HEK293 (cell line): ENCODE measurements at regions not wholly inside any gene's neighbourhood (a gene's known extent, or its start where the extent isn't known, plus 50 kb on each side); places are given as distances from the start of the nearest gene placed in this dataset.

Experiments used
- FEZF1 ChIP-seq: fragments of 450-650 bp; formaldehyde crosslinking; IDR thresholded peaks from 2 replicates; pipeline ENCODE4 v1.5.1; 2016; ENCODE audit warnings: missing biosample characterization, missing genetic modification characterization
- HOXC10 ChIP-seq: sonication (generic); formaldehyde crosslinking; IDR thresholded peaks from 2 replicates; pipeline ENCODE4 v1.8.1; 2023; ENCODE audit warnings: mild to moderate bottlenecking, missing genetic modification reagents
- MZF1 ChIP-seq: fragments of 450-650 bp; formaldehyde crosslinking; IDR thresholded peaks from 2 replicates; pipeline ENCODE4 v1.5.1; 2017; ENCODE audit warnings: missing biosample characterization, missing genetic modification characterization, borderline replicate concordance
- TCF7L2 ChIP-seq: IDR thresholded peaks from 2 replicates; pipeline ENCODE4 v1.6.1; 2011; ENCODE audit warnings: low read depth, mild to moderate bottlenecking, inconsistent platforms, low read length, moderate library complexity, borderline replicate concordance
- ZBTB7A ChIP-seq: fragments of 450-650 bp; formaldehyde crosslinking; IDR thresholded peaks from 2 replicates; pipeline ENCODE4 v1.5.1; 2016; ENCODE audit warnings: low read depth, missing biosample characterization, missing genetic modification characterization
- ZNF155 ChIP-seq: fragments of 450-650 bp; formaldehyde crosslinking; IDR thresholded peaks from 2 replicates; pipeline ENCODE4 v1.5.1; 2016; ENCODE audit warnings: missing biosample characterization, missing genetic modification characterization
- ZNF335 ChIP-seq: fragments of 450-650 bp; formaldehyde crosslinking; conservative IDR thresholded peaks from 2 replicates; pipeline ENCODE4 v1.5.1; 2016; ENCODE audit warnings: missing biosample characterization, missing genetic modification characterization
- ZNF37A ChIP-seq: fragments of 450-650 bp; IDR thresholded peaks from 2 replicates; pipeline ENCODE4 v1.5.1; 2018; ENCODE audit warnings: missing biosample characterization, missing genetic modification characterization
- ZNF391 ChIP-seq: fragments of 450-650 bp; formaldehyde crosslinking; IDR thresholded peaks from 2 replicates; pipeline ENCODE4 v1.5.1; 2016; ENCODE audit warnings: low read depth, missing biosample characterization, missing genetic modification characterization, borderline replicate concordance
- ZNF423 ChIP-seq: fragments of 450-650 bp; formaldehyde crosslinking; IDR thresholded peaks from 2 replicates; pipeline ENCODE4 v1.5.1; 2016; ENCODE audit warnings: missing biosample characterization, missing genetic modification characterization
- ZNF48 ChIP-seq: fragments of 450-650 bp; formaldehyde crosslinking; IDR thresholded peaks from 2 replicates; pipeline ENCODE4 v1.5.1; 2016; ENCODE audit warnings: missing biosample characterization, missing genetic modification characterization
- ZNF530 ChIP-seq: fragments of 450-650 bp; formaldehyde crosslinking; IDR thresholded peaks from 2 replicates; pipeline ENCODE4 v1.5.1; 2016; ENCODE audit warnings: low read depth, missing biosample characterization, missing genetic modification characterization
- ZNF544 ChIP-seq: fragments of 450-650 bp; formaldehyde crosslinking; IDR thresholded peaks from 2 replicates; pipeline ENCODE4 v1.5.0; 2017; ENCODE audit warnings: missing biosample characterization, missing genetic modification characterization
- ZNF621 ChIP-seq: fragments of 450-650 bp; formaldehyde crosslinking; IDR thresholded peaks from 2 replicates; pipeline ENCODE4 v1.5.1; 2017; ENCODE audit warnings: missing biosample characterization, missing genetic modification characterization
- ZNF701 ChIP-seq: fragments of 450-650 bp; formaldehyde crosslinking; IDR thresholded peaks from 2 replicates; pipeline ENCODE4 v1.5.1; 2016; ENCODE audit warnings: missing biosample characterization, missing genetic modification characterization
- ZNF76 ChIP-seq: fragments of 450-650 bp; formaldehyde crosslinking; IDR thresholded peaks from 2 replicates; pipeline ENCODE4; 2016; ENCODE audit warnings: low read depth, missing biosample characterization, missing genetic modification characterization, borderline replicate concordance
- ZNF777 ChIP-seq: fragments of 450-650 bp; formaldehyde crosslinking; IDR thresholded peaks from 2 replicates; pipeline ENCODE4 v1.5.1; 2017; ENCODE audit warnings: missing biosample characterization, missing genetic modification characterization, borderline replicate concordance
- ZSCAN23 ChIP-seq: fragments of 450-650 bp; formaldehyde crosslinking; IDR thresholded peaks from 2 replicates; pipeline ENCODE4 v1.5.1; 2016; ENCODE audit warnings: missing biosample characterization, missing genetic modification characterization
- TF ChIP-seq, protein P1 (sequence below): fragments of 450-650 bp; formaldehyde crosslinking; IDR thresholded peaks from 2 replicates; pipeline ENCODE4 v1.5.1; 2016; ENCODE audit warnings: missing biosample characterization, missing genetic modification characterization, borderline replicate concordance
- TF ChIP-seq, protein P2 (sequence below): fragments of 450-650 bp; formaldehyde crosslinking; conservative IDR thresholded peaks from 2 replicates; pipeline ENCODE4 v1.5.1; 2016; ENCODE audit warnings: low read depth, missing biosample characterization, missing genetic modification characterization
- TF ChIP-seq, protein P3 (sequence below): fragments of 450-650 bp; formaldehyde crosslinking; IDR thresholded peaks from 2 replicates; pipeline ENCODE4 v1.5.1; 2017; ENCODE audit warnings: missing biosample characterization, missing genetic modification characterization
- TF ChIP-seq, protein P4 (sequence below): fragments of 450-650 bp; formaldehyde crosslinking; IDR thresholded peaks from 2 replicates; pipeline ENCODE4 v1.5.1; 2016; ENCODE audit warnings: missing biosample characterization, missing genetic modification characterization
- TF ChIP-seq, protein P5 (sequence below): fragments of 450-650 bp; formaldehyde crosslinking; IDR thresholded peaks from 2 replicates; pipeline ENCODE4 v1.5.1; 2016; ENCODE audit warnings: missing biosample characterization, missing genetic modification characterization
- TF ChIP-seq, protein P6 (sequence below): fragments of 450-650 bp; formaldehyde crosslinking; IDR thresholded peaks from 2 replicates; pipeline ENCODE4 v1.5.1; 2016; ENCODE audit warnings: missing biosample characterization, missing genetic modification characterization

DNA sequence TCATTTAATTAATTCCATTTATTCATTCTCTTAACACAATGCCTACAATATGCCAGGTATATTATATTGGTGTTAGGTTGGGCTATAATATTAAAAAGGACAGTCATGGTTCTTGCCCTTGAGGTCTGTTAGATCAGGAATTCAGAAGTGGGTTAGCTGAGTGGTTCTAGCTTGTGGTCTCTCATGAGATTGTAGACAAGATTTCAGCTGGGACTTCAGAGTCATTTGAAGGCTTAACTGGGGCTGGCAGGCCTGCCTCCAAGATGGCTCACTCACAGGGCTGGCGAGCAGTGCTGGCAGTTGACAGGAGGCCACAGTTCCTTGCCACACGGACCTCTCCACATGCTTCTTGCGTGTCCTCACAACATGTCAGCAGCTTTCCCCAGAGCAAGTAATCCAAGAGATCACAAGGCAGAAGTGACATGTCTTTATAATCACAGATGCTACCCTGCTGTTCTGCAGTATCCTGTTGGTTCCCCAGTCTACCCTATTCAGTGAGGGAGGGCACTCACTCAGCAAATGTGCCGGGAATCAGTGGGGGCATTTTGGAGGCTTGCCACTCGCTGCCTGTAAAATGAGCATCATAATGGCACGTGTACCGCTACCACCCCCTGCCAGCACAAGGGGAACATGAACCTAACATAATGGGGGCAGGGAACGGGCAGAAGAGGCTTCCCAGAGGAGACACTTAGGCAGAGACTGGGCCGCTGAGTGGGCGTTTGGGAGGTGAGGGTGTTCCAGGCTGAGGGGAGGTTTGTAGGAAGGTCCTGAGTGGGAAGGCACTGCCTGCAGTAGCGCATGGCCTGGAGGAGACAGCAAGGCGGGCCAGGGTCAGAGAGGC is 70.0 kb downstream of the EXOSC2 start (continued):
- no peak for TF ChIP-seq ZNF391
- no peak for TF ChIP-seq ZNF155
- TF ChIP-seq, protein P1, sequence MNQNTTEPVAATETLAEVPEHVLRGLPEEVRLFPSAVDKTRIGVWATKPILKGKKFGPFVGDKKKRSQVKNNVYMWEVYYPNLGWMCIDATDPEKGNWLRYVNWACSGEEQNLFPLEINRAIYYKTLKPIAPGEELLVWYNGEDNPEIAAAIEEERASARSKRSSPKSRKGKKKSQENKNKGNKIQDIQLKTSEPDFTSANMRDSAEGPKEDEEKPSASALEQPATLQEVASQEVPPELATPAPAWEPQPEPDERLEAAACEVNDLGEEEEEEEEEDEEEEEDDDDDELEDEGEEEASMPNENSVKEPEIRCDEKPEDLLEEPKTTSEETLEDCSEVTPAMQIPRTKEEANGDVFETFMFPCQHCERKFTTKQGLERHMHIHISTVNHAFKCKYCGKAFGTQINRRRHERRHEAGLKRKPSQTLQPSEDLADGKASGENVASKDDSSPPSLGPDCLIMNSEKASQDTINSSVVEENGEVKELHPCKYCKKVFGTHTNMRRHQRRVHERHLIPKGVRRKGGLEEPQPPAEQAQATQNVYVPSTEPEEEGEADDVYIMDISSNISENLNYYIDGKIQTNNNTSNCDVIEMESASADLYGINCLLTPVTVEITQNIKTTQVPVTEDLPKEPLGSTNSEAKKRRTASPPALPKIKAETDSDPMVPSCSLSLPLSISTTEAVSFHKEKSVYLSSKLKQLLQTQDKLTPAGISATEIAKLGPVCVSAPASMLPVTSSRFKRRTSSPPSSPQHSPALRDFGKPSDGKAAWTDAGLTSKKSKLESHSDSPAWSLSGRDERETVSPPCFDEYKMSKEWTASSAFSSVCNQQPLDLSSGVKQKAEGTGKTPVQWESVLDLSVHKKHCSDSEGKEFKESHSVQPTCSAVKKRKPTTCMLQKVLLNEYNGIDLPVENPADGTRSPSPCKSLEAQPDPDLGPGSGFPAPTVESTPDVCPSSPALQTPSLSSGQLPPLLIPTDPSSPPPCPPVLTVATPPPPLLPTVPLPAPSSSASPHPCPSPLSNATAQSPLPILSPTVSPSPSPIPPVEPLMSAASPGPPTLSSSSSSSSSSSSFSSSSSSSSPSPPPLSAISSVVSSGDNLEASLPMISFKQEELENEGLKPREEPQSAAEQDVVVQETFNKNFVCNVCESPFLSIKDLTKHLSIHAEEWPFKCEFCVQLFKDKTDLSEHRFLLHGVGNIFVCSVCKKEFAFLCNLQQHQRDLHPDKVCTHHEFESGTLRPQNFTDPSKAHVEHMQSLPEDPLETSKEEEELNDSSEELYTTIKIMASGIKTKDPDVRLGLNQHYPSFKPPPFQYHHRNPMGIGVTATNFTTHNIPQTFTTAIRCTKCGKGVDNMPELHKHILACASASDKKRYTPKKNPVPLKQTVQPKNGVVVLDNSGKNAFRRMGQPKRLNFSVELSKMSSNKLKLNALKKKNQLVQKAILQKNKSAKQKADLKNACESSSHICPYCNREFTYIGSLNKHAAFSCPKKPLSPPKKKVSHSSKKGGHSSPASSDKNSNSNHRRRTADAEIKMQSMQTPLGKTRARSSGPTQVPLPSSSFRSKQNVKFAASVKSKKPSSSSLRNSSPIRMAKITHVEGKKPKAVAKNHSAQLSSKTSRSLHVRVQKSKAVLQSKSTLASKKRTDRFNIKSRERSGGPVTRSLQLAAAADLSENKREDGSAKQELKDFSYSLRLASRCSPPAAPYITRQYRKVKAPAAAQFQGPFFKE (tag by site-specific recombination): no peak
- no peak for TF ChIP-seq ZNF48 (tag by site-specific recombination)
- TF ChIP-seq, protein P2, sequence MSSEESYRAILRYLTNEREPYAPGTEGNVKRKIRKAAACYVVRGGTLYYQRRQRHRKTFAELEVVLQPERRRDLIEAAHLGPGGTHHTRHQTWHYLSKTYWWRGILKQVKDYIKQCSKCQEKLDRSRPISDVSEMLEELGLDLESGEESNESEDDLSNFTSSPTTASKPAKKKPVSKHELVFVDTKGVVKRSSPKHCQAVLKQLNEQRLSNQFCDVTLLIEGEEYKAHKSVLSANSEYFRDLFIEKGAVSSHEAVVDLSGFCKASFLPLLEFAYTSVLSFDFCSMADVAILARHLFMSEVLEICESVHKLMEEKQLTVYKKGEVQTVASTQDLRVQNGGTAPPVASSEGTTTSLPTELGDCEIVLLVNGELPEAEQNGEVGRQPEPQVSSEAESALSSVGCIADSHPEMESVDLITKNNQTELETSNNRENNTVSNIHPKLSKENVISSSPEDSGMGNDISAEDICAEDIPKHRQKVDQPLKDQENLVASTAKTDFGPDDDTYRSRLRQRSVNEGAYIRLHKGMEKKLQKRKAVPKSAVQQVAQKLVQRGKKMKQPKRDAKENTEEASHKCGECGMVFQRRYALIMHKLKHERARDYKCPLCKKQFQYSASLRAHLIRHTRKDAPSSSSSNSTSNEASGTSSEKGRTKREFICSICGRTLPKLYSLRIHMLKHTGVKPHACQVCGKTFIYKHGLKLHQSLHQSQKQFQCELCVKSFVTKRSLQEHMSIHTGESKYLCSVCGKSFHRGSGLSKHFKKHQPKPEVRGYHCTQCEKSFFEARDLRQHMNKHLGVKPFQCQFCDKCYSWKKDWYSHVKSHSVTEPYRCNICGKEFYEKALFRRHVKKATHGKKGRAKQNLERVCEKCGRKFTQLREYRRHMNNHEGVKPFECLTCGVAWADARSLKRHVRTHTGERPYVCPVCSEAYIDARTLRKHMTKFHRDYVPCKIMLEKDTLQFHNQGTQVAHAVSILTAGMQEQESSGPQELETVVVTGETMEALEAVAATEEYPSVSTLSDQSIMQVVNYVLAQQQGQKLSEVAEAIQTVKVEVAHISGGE: no peak
- TF ChIP-seq, protein P3, sequence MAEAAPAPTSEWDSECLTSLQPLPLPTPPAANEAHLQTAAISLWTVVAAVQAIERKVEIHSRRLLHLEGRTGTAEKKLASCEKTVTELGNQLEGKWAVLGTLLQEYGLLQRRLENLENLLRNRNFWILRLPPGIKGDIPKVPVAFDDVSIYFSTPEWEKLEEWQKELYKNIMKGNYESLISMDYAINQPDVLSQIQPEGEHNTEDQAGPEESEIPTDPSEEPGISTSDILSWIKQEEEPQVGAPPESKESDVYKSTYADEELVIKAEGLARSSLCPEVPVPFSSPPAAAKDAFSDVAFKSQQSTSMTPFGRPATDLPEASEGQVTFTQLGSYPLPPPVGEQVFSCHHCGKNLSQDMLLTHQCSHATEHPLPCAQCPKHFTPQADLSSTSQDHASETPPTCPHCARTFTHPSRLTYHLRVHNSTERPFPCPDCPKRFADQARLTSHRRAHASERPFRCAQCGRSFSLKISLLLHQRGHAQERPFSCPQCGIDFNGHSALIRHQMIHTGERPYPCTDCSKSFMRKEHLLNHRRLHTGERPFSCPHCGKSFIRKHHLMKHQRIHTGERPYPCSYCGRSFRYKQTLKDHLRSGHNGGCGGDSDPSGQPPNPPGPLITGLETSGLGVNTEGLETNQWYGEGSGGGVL: peak; percentile 57
- no peak for TF ChIP-seq ZNF621 (tag by site-specific recombination)
- peak; percentile 31; the same call in 1 of the 2 replicates for TF ChIP-seq ZNF335 (tag by site-specific recombination)
- TF ChIP-seq, protein P4, sequence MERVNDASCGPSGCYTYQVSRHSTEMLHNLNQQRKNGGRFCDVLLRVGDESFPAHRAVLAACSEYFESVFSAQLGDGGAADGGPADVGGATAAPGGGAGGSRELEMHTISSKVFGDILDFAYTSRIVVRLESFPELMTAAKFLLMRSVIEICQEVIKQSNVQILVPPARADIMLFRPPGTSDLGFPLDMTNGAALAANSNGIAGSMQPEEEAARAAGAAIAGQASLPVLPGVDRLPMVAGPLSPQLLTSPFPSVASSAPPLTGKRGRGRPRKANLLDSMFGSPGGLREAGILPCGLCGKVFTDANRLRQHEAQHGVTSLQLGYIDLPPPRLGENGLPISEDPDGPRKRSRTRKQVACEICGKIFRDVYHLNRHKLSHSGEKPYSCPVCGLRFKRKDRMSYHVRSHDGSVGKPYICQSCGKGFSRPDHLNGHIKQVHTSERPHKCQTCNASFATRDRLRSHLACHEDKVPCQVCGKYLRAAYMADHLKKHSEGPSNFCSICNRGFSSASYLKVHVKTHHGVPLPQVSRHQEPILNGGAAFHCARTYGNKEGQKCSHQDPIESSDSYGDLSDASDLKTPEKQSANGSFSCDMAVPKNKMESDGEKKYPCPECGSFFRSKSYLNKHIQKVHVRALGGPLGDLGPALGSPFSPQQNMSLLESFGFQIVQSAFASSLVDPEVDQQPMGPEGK (tag by site-specific recombination): 0 out of 2 replicates have a peak, but pooled peaks have one; percentile 54
- no peak for TF ChIP-seq ZNF530 (tag by site-specific recombination)
- TF ChIP-seq FEZF1: peak; percentile 89
- TF ChIP-seq HOXC10 (CRISPR knock-in tag): no peak
- TF ChIP-seq ZSCAN23: no peak
- no peak for TF ChIP-seq TCF7L2
- TF ChIP-seq ZNF76 (tag by site-specific recombination): no peak
- 0 out of 2 replicates have a peak, but pooled peaks have one; percentile 12 for TF ChIP-seq ZNF423 (tag by site-specific recombination)
- TF ChIP-seq ZNF544: no peak
- TF ChIP-seq MZF1: no peak
- TF ChIP-seq, protein P5, sequence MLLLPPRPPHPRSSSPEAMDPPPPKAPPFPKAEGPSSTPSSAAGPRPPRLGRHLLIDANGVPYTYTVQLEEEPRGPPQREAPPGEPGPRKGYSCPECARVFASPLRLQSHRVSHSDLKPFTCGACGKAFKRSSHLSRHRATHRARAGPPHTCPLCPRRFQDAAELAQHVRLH (tag by site-specific recombination): no peak
- no peak for TF ChIP-seq ZBTB7A (tag by site-specific recombination)
- TF ChIP-seq ZNF701: no peak
- no peak for TF ChIP-seq ZNF37A (tag by site-specific recombination)
- TF ChIP-seq, protein P6, sequence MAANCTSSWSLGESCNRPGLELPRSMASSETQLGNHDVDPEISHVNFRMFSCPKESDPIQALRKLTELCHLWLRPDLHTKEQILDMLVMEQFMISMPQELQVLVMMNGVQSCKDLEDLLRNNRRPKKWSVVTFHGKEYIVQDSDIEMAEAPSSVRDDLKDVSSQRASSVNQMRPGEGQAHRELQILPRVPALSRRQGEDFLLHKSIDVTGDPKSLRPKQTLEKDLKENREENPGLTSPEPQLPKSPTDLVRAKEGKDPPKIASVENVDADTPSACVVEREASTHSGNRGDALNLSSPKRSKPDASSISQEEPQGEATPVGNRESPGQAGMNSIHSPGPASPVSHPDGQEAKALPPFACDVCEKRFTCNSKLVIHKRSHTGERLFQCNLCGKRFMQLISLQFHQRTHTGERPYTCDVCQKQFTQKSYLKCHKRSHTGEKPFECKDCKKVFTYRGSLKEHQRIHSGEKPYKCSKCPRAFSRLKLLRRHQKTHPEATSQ (tag by site-specific recombination): no peak
- TF ChIP-seq ZNF777 (tag by site-specific recombination): no peak
